C4-2B (cell line): ENCODE measurements at regions not wholly inside any gene's neighbourhood (a gene's known extent, or its start where the extent isn't known, plus 50 kb on each side); places are given as distances from the start of the nearest gene placed in this dataset.
"Not testable (repeated sequence)": the region's sequence is repeated elsewhere in the genome, so short reads cannot be mapped to it uniquely, and the experiment has no call there.

Source experiments
- H3K27ac ChIP-seq: fragments of 450-650 bp; 2 replicates; pipeline ENCODE4 v1.5.1; 2017
- CTCF ChIP-seq: fragments of 450-650 bp; conservative IDR thresholded peaks from 2 replicates; pipeline ENCODE4 v1.5.1; 2017; ENCODE audit warnings: mild to moderate bottlenecking
- ZFX ChIP-seq: fragments of 450-650 bp; IDR thresholded peaks from 2 replicates; pipeline ENCODE4 v1.6.1; 2017

- TF ChIP-seq ZFX (no peak), CTCF (no peak)
- H3K27ac ChIP-seq = no peak overlapping the region
Measured at GRCh38 chr11:116371146-116371545, 401.6 kb downstream of the BUD13 start.

- no peak overlapping the region for H3K27ac ChIP-seq
- no peak for TF ChIP-seq ZFX
- TF ChIP-seq CTCF = no peak
Measured at GRCh38 chr11:116368784-116369183, 404.0 kb downstream of the BUD13 start.

- H3K27ac ChIP-seq = no peak overlapping the region
Measured at GRCh38 chr11:116366980-116367645, 405.7 kb downstream of the BUD13 start.

GRCh38 chr11:116366451-116366850 lies 406.3 kb downstream of the BUD13 start:
- TF ChIP-seq CTCF (no peak), ZFX (no peak)
- no peak overlapping the region for H3K27ac ChIP-seq

More at GRCh38 chr11:116366980-116367645, 405.7 kb downstream of the BUD13 start:
- TF ChIP-seq ZFX (no peak), CTCF (no peak)

GRCh38 chr11:116364925-116365324 lies 407.9 kb downstream of the BUD13 start:
- H3K27ac ChIP-seq = not testable (repeated sequence)

GRCh38 chr11:116364348-116364747 lies 408.4 kb downstream of the BUD13 start:
- TF ChIP-seq ZFX = no peak
- no peak for TF ChIP-seq CTCF
- no peak overlapping the region for H3K27ac ChIP-seq

GRCh38 chr11:116360221-116360941 lies 412.4 kb downstream of the BUD13 start:
- H3K27ac ChIP-seq = no peak overlapping the region
- no peak for TF ChIP-seq ZFX
- TF ChIP-seq CTCF = no peak
